HepG2 (cell line): ENCODE measurements at regions not wholly inside any gene's neighbourhood (a gene's known extent, or its start where the extent isn't known, plus 50 kb on each side); places are given as distances from the start of the nearest gene placed in this dataset.

Experiments used
- ATAC-seq: fragments of 200-7000 bp; cut with Tn5 transposase; 3 replicates; pipeline ENCODE4 v1.9.1; 2020; ENCODE audit warnings: mild to moderate bottlenecking, moderate library complexity
- BruUV-seq: library from RNA; stranded (reverse); fragments of 400-500 nt; replicated peaks from 2 replicates; lab custom pipeline; 2021; lab: Mats Ljungman, UMichigan
- CTCF ChIA-PET: fragments of 300-600 bp; formaldehyde crosslinking; extraction: SDS; loops from one replicate; lab custom pipeline; 2021; ENCODE audit warnings: low total read pairs, inconsistent platforms, low intra/inter-chr PET ratio; lab: Yijun Ruan, JAX
- POLR2A ChIA-PET: fragments of 350-600 bp; sonication (Branson Sonifier 250); formaldehyde crosslinking; loops from one replicate; lab custom pipeline; 2020; ENCODE audit warnings: antibody characterized with exemption, inconsistent platforms; lab: Yijun Ruan, JAX
- DNase-seq: peaks from one replicate; pipeline ENCODE4 v3.0.0-alpha.2; 2015; ENCODE audit warnings: low spot score
- FAIRE-seq: peaks from 3 replicates; lab custom pipeline; 2011; peaks lifted over from hg19 to GRCh38; lab: Jason Lieb, UNC
- H2AFZ ChIP-seq: one replicate; pipeline ENCODE4 v1.6.1; 2011; ENCODE audit warnings: low read length, inconsistent platforms
- H3K27ac ChIP-seq: fragments of 300-600 bp; 3 replicates; pipeline ENCODE4 v1.8.0; 2011; ENCODE audit warnings: mixed run types, mild to moderate bottlenecking, mixed read lengths, low read length, inconsistent platforms; ENCODE audit not compliant: insufficient read depth; ENCODE audit errors: extremely low read length
- H3K27me3 ChIP-seq, 2 experiments: fragments of 200-600 bp in 1 of 2; 2 replicates in 1 of 2; 3 replicates in 1 of 2; pipeline versions ENCODE4 v1.6.0 to v1.8.0; 2011; ENCODE audit warnings: low read length in 2 of 2, mild to moderate bottlenecking in 2 of 2, moderate library complexity in 2 of 2, inconsistent platforms in 1 of 2; ENCODE audit not compliant: insufficient read depth in 2 of 2, control insufficient read depth in 1 of 2
- H3K36me3 ChIP-seq, 2 experiments: fragments of 200-600 bp in 1 of 2; replicated peaks in 1 of 2; 2 replicates in 1 of 2; 3 replicates in 1 of 2; pipeline versions ENCODE4 v1.5.1 to v1.8.0; 2011; ENCODE audit warnings: low read length in 2 of 2, inconsistent platforms in 1 of 2; ENCODE audit not compliant: insufficient read depth in 2 of 2, control insufficient read depth in 1 of 2
- H3K4me1 ChIP-seq: 2 replicates; pipeline ENCODE4 v1.5.1; 2012; ENCODE audit warnings: low read length, inconsistent platforms; ENCODE audit not compliant: insufficient read depth
- H3K4me2 ChIP-seq: 2 replicates; pipeline ENCODE4 v1.6.0; 2011; ENCODE audit warnings: low read depth, low read length, inconsistent platforms
- H3K4me3 ChIP-seq, 3 experiments: fragments of 200-600 bp in 1 of 3; sonication (generic), shearing (Covaris generic) in 1 of 3; replicated peaks in 1 of 3; 2 replicates each; pipeline ENCODE4 v1.5.1; 2011 to 2016; ENCODE audit warnings: low read length in 3 of 3, inconsistent platforms in 2 of 3, low read depth in 2 of 3, mild to moderate bottlenecking in 2 of 3, control low read depth in 1 of 3, mixed read lengths in 1 of 3; ENCODE audit not compliant: insufficient read depth in 1 of 3
- H3K79me2 ChIP-seq: one replicate; pipeline ENCODE4 v1.6.1; 2011; ENCODE audit warnings: low read length, inconsistent platforms; ENCODE audit not compliant: insufficient read depth
- H3K9ac ChIP-seq: 2 replicates; pipeline ENCODE4 v1.6.0; 2011; ENCODE audit warnings: mild to moderate bottlenecking, low read depth, low read length, inconsistent platforms; ENCODE audit not compliant: insufficient read depth
- H3K9me3 ChIP-seq: 2 replicates; pipeline ENCODE4 v1.5.1; 2012; ENCODE audit warnings: mild to moderate bottlenecking, low read length
- H4K20me1 ChIP-seq: 2 replicates; pipeline ENCODE4 v1.6.0; 2011; ENCODE audit warnings: inconsistent platforms, mild to moderate bottlenecking, low read length, moderate library complexity; ENCODE audit not compliant: insufficient read depth
- CBX1 ChIP-seq: IDR thresholded peaks from one replicate; pipeline ENCODE4 v1.6.1; 2016; ENCODE audit warnings: antibody characterized with exemption, low read depth
- CENPT ChIP-seq: sonication (generic); formaldehyde crosslinking; IDR thresholded peaks from 2 replicates; pipeline ENCODE4 v1.8.0; 2022; ENCODE audit warnings: low read depth, mild to moderate bottlenecking, moderate library complexity, missing genetic modification reagents
- ELF3 ChIP-seq: IDR thresholded peaks from 2 replicates; pipeline ENCODE4 v1.6.1; 2016; ENCODE audit warnings: missing genetic modification reagents, missing compliant biosample characterization
- FOXP4 ChIP-seq: sonication (generic); formaldehyde crosslinking; IDR thresholded peaks from 2 replicates; pipeline ENCODE4 v1.4.0; 2020; ENCODE audit warnings: missing genetic modification reagents
- POGZ ChIP-seq: sonication (generic); formaldehyde crosslinking; IDR thresholded peaks from 2 replicates; pipeline ENCODE4 v1.4.0; 2020; ENCODE audit warnings: mild to moderate bottlenecking, missing genetic modification reagents
- PRDM4 ChIP-seq: sonication (generic); formaldehyde crosslinking; IDR thresholded peaks from 2 replicates; pipeline ENCODE4 v1.9.0; 2021; ENCODE audit warnings: missing genetic modification reagents, borderline replicate concordance
- PREB ChIP-seq: sonication (generic); formaldehyde crosslinking; IDR thresholded peaks from 2 replicates; pipeline ENCODE4 v1.4.0; 2020; ENCODE audit warnings: missing genetic modification reagents
- RFXANK ChIP-seq: IDR thresholded peaks from 2 replicates; pipeline ENCODE4 v1.6.1; 2016
- SAP130 ChIP-seq: IDR thresholded peaks from 2 replicates; pipeline ENCODE4 v1.6.1; 2016; ENCODE audit warnings: low read depth
- ZBTB21 ChIP-seq: sonication (generic); formaldehyde crosslinking; IDR thresholded peaks from 2 replicates; pipeline ENCODE4 v1.4.0; 2020; ENCODE audit warnings: missing genetic modification reagents
- ZNF143 ChIP-seq: sonication (generic); formaldehyde crosslinking; IDR thresholded peaks from 2 replicates; pipeline ENCODE4 v1.4.0; 2020; ENCODE audit warnings: missing genetic modification reagents
- ZNF205 ChIP-seq: IDR thresholded peaks from 2 replicates; pipeline ENCODE4 v1.6.1; 2018; ENCODE audit warnings: missing biosample characterization, missing genetic modification reagents
- ZNF552 ChIP-seq: sonication (generic); formaldehyde crosslinking; IDR thresholded peaks from 2 replicates; pipeline ENCODE4 v1.9.0; 2022; ENCODE audit warnings: missing genetic modification reagents, mild to moderate bottlenecking, borderline replicate concordance
- ZNF597 ChIP-seq: sonication (generic); formaldehyde crosslinking; IDR thresholded peaks from 2 replicates; pipeline ENCODE4 v1.5.0; 2020; ENCODE audit warnings: missing genetic modification reagents
- ZNF788 ChIP-seq: sonication (generic); formaldehyde crosslinking; IDR thresholded peaks from 2 replicates; pipeline ENCODE4 v1.5.0; 2020; ENCODE audit warnings: mild to moderate bottlenecking, missing genetic modification reagents, borderline replicate concordance
- WGBS: methylation state at CpG from one replicate; pipeline ENCODE4 v1.1.6; 2017; ENCODE audit warnings: low lambda C conversion rate; 5-methylcytosine and 5-hydroxymethylcytosine counted together
- in situ Hi-C: cut with HindIII; loops from 2 replicates; pipeline ENCODE4 v1.10.0; 2017; ENCODE audit warnings: low pct_unique_long_range_greater_than_20kb; ENCODE audit not compliant: extremely low pct_ligation_motif_present
- intact Hi-C: fragments of 100-400 bp; cut with micrococcal nuclease; formaldehyde crosslinking; loops from one replicate; pipeline ENCODE4 v1.10.0; 2022; ENCODE audit not compliant: unreplicated experiment

- TF ChIP-seq FOXP4 (0 out of 2 replicates have a peak, but pooled peaks have one; percentile 6), ZNF143 (CRISPR knock-in tag) (no peak), SAP130 (CRISPR knock-in tag) (peak; percentile 44)
Measured at GRCh38 chr14:89616852-89617341, 199.9 kb upstream of the FOXN3 start (continued).

GRCh38 chr14:89616425-89616824, 199.4 kb upstream of the FOXN3 start:
- BruUV-seq: no TSS peak
- Histone ChIP-seq H3K36me3 (no peaks in the 10 kb centered on the region), H3K9ac (0 out of 2 replicates have a peak overlapping the region, but pooled peaks have one; percentile 19), H4K20me1 (0 out of 2 replicates have a peak, but pooled peaks cover 6% of the 10 kb centered on the region), H3K4me3 (peak overlapping the region; percentile 8 to 92 (median 79); a peak in 4 of 6 replicates), H3K79me2 (peaks cover 53% of the 10 kb centered on the region), H3K9me3 (no peaks in the 10 kb centered on the region), H3K27me3 (no peaks in the 10 kb centered on the region; a peak in 1 of 5 replicates), H3K4me2 (peak overlapping the region; percentile 89), H2AFZ (no peak overlapping the region), H3K27ac (peak overlapping the region; percentile 65), H3K4me1 (peaks cover 58% of the 10 kb centered on the region)
- 3% methylated on average over 2 of the region's 2 CpGs for WGBS
- no peak for ATAC-seq
- intact Hi-C loops (loop anchor here (5.0 to 10.0 kb wide), 3 partner anchors 158 to 298 kb away; partner anchors contain the start of gene FOXN3), in situ Hi-C loops (no loop called here)
- FAIRE-seq: no peak
- CTCF ChIA-PET: no interaction called here
- POLR2A ChIA-PET: no interaction called here
- DNase-seq: peak; percentile 29
- TF ChIP-seq ZBTB21 (CRISPR knock-in tag): no peak
- TF ChIP-seq ZNF552: no peak
- TF ChIP-seq ZNF597 (CRISPR knock-in tag): no peak
- TF ChIP-seq PRDM4 (CRISPR knock-in tag): no peak
- TF ChIP-seq FOXP4: peak; percentile 62; the same call in 1 of the 2 replicates
- no peak for TF ChIP-seq ZNF788 (CRISPR knock-in tag)
- peak; percentile 31; the same call in 1 of the 2 replicates for TF ChIP-seq ELF3 (CRISPR knock-in tag)
- TF ChIP-seq RFXANK (CRISPR knock-in tag): no peak
- no peak for TF ChIP-seq CBX1
- no peak for TF ChIP-seq ZNF205 (CRISPR knock-in tag)
- 0 out of 2 replicates have a peak, but pooled peaks have one; percentile 12 for TF ChIP-seq POGZ (CRISPR knock-in tag)
- TF ChIP-seq CENPT (CRISPR knock-in tag): no peak
- no peak for TF ChIP-seq PREB (CRISPR knock-in tag)
